ENCODE measurements at regions not wholly inside any gene's neighbourhood (a gene's known extent, or its start where the extent isn't known, plus 50 kb on each side); places are given as distances from the start of the nearest gene placed in this dataset.

GRCh38 chr18:1746131-1746530 is 825.2 kb downstream of the METTL4 start:
- no peak for TF ChIP-seq SP1 (IDR thresholded peaks at IDR 0.05)
- no peak for TF ChIP-seq FOXK2 (IDR thresholded peaks at IDR 0.05)
- no peak for TF ChIP-seq L3MBTL2 (conservative IDR thresholded peaks at IDR 0.05)

Measured in HEK293T (cell line).